IMR-90 (cell line): ENCODE measurements at regions not wholly inside any gene's neighbourhood (a gene's known extent, or its start where the extent isn't known, plus 50 kb on each side); places are given as distances from the start of the nearest gene placed in this dataset.

Experiments used
- ATAC-seq: fragments of 200-7000 bp; cut with Tn5 transposase; 2 replicates; pipeline ENCODE4 v1.9.1; 2020; ENCODE audit warnings: low read depth, mild to moderate bottlenecking, moderate library complexity
- BruUV-seq: library from RNA; stranded (reverse); fragments of 400-500 nt; replicated peaks from 2 replicates; lab custom pipeline; 2021; lab: Mats Ljungman, UMichigan
- CTCF ChIA-PET: fragments of 300-600 bp; formaldehyde crosslinking; extraction: SDS; loops from one replicate; lab custom pipeline; 2021; ENCODE audit warnings: antibody characterized with exemption; lab: Yijun Ruan, JAX
- POLR2A ChIA-PET: fragments of 300-600 bp; sonication (Branson Sonifier 250); formaldehyde crosslinking; loops from one replicate; lab custom pipeline; 2022; ENCODE audit warnings: antibody characterized with exemption; ENCODE audit not compliant: unreplicated experiment; lab: Charles Lee
- DNase-seq: peaks from one replicate; pipeline ENCODE4 v3.0.0; 2013
- H2AFZ ChIP-seq: replicated peaks from 2 replicates; pipeline ENCODE3; 2013; ENCODE audit warnings: low read length, mild to moderate bottlenecking; ENCODE audit not compliant: poor library complexity
- H2AK5ac ChIP-seq: 2 replicates; pipeline ENCODE4 v1.6.1; 2013; ENCODE audit warnings: low read depth, low read length, inconsistent platforms
- H2AK9ac ChIP-seq: replicated peaks from 2 replicates; pipeline ENCODE3; 2013; ENCODE audit warnings: mild to moderate bottlenecking, low read depth, low read length, moderate library complexity; ENCODE audit not compliant: poor library complexity
- H2BK120ac ChIP-seq: 2 replicates; pipeline ENCODE4 v1.6.1; 2013; ENCODE audit warnings: low read depth, low read length, inconsistent platforms
- H2BK15ac ChIP-seq: 3 replicates; pipeline ENCODE4 v1.6.1; 2013; ENCODE audit warnings: low read depth, low read length, inconsistent platforms
- H2BK20ac ChIP-seq: 2 replicates; pipeline ENCODE4 v1.6.1; 2013; ENCODE audit warnings: low read depth, mild to moderate bottlenecking, inconsistent platforms, low read length, moderate library complexity
- H2BK5ac ChIP-seq: 2 replicates; pipeline ENCODE4 v1.6.1; 2013; ENCODE audit warnings: mild to moderate bottlenecking, low read depth, low read length, inconsistent platforms; ENCODE audit not compliant: poor library complexity, severe bottlenecking
- H3K14ac ChIP-seq: replicated peaks from 2 replicates; pipeline ENCODE4 v1.6.1; 2013; ENCODE audit warnings: low read depth, low read length, inconsistent platforms
- H3K18ac ChIP-seq: 2 replicates; pipeline ENCODE4 v1.6.1; 2013; ENCODE audit warnings: low read depth, low read length, control low read depth
- H3K23ac ChIP-seq: 2 replicates; pipeline ENCODE4 v1.6.1; 2013; ENCODE audit warnings: low read depth, low read length, inconsistent platforms
- H3K27ac ChIP-seq: 2 replicates; pipeline ENCODE4 v1.5.1; 2013; ENCODE audit warnings: mild to moderate bottlenecking, control low read depth, low read length; ENCODE audit not compliant: insufficient read depth
- H3K27me3 ChIP-seq: 2 replicates; pipeline ENCODE4 v1.6.1; 2013; ENCODE audit warnings: low read length; ENCODE audit not compliant: control insufficient read depth, insufficient read depth
- H3K36me3 ChIP-seq: 2 replicates; pipeline ENCODE4 v1.6.1; 2013; ENCODE audit warnings: low read length, mixed read lengths; ENCODE audit not compliant: control insufficient read depth, insufficient read depth
- H3K4ac ChIP-seq: 2 replicates; pipeline ENCODE4 v1.6.1; 2013; ENCODE audit warnings: low read depth, low read length, inconsistent platforms
- H3K4me1 ChIP-seq: 2 replicates; pipeline ENCODE4 v1.6.1; 2013; ENCODE audit warnings: low read length, mixed read lengths; ENCODE audit not compliant: control insufficient read depth, insufficient read depth
- H3K4me2 ChIP-seq: 2 replicates; pipeline ENCODE4 v1.6.1; 2013; ENCODE audit warnings: low read depth, mild to moderate bottlenecking, control low read depth, low read length, moderate library complexity
- H3K4me3 ChIP-seq: 2 replicates; pipeline ENCODE4 v1.5.1; 2013; ENCODE audit warnings: low read depth, mild to moderate bottlenecking, control low read depth, low read length, moderate library complexity; ENCODE audit not compliant: insufficient read depth
- H3K56ac ChIP-seq: 2 replicates; pipeline ENCODE4 v1.6.1; 2013; ENCODE audit warnings: low read length, inconsistent platforms; ENCODE audit not compliant: insufficient read depth; ENCODE audit errors: extremely low read depth
- H3K79me1 ChIP-seq, 2 experiments: 2 replicates each; pipeline ENCODE4 v1.6.1; 2013; ENCODE audit warnings: low read length in 2 of 2, inconsistent platforms in 1 of 2, low read depth in 1 of 2
- H3K9ac ChIP-seq: 2 replicates; pipeline ENCODE4 v1.6.1; 2013; ENCODE audit warnings: low read depth, low read length, control low read depth
- H3K9me1 ChIP-seq: 2 replicates; pipeline ENCODE4 v1.6.1; 2013; ENCODE audit warnings: low read length, inconsistent platforms; ENCODE audit not compliant: insufficient read depth
- H3K9me3 ChIP-seq: 2 replicates; pipeline ENCODE4 v1.6.1; 2013; ENCODE audit warnings: low read length; ENCODE audit not compliant: control insufficient read depth, insufficient read depth
- H4K20me1 ChIP-seq: 2 replicates; pipeline ENCODE4 v1.6.1; 2013; ENCODE audit warnings: low read length, inconsistent platforms; ENCODE audit not compliant: insufficient read depth
- H4K5ac ChIP-seq: 2 replicates; pipeline ENCODE4 v1.6.1; 2013; ENCODE audit warnings: mild to moderate bottlenecking, low read depth, low read length, control low read depth
- H4K8ac ChIP-seq, 2 experiments: 2 replicates each; pipeline ENCODE4 v1.6.1; 2013; ENCODE audit warnings: low read depth in 2 of 2, low read length in 2 of 2, control low read depth in 1 of 2, inconsistent platforms in 1 of 2
- H4K91ac ChIP-seq: 2 replicates; pipeline ENCODE4 v1.6.1; 2013; ENCODE audit warnings: low read depth, low read length, inconsistent platforms; ENCODE audit not compliant: insufficient read depth
- BHLHE40 ChIP-seq: fragments of 150-350 bp; IDR thresholded peaks from 2 replicates; pipeline ENCODE4 v1.6.1; 2016; ENCODE audit warnings: mild to moderate bottlenecking, low read depth, low read length
- FOS ChIP-seq: fragments of 150-350 bp; IDR thresholded peaks from 2 replicates; pipeline ENCODE4 v1.6.1; 2016; ENCODE audit warnings: low read depth, low read length
- MXI1 ChIP-seq: IDR thresholded peaks from 2 replicates; pipeline ENCODE4 v1.6.1; 2012; ENCODE audit warnings: low read depth, mild to moderate bottlenecking, low read length, moderate library complexity, borderline replicate concordance
- NFE2L2 ChIP-seq: fragments of 150-350 bp; IDR thresholded peaks from 2 replicates; pipeline ENCODE4 v1.6.1; 2016; ENCODE audit warnings: low read depth, mild to moderate bottlenecking, low read length
- RCOR1 ChIP-seq: IDR thresholded peaks from 2 replicates; pipeline ENCODE4 v1.6.1; 2012; ENCODE audit warnings: mild to moderate bottlenecking, low read length, improper control_type of control experiment; ENCODE audit not compliant: insufficient replicate concordance
- WGBS, 2 experiments: methylation state at CpG; one replicate each; pipeline versions ENCODE4 v1.1.5 to v1.1.7; 2013; ENCODE audit warnings: missing lambda C conversion rate in 2 of 2; ENCODE audit not compliant: insufficient read length in 1 of 2; ENCODE audit errors: extremely low coverage in 2 of 2; 5-methylcytosine and 5-hydroxymethylcytosine counted together
- dilution Hi-C: fragments of 300-500 bp; cut with HindIII; formaldehyde crosslinking; loops from one replicate; pipeline ENCODE4 v1.14.3; 2018; ENCODE audit warnings: low sequenced_read_pairs; ENCODE audit not compliant: unreplicated experiment
- in situ Hi-C: fragments of 300-500 bp; cut with MboI; formaldehyde crosslinking; loops from 3 replicates; pipeline ENCODE4 v1.14.3; 2019; ENCODE audit warnings: low sequenced_read_pairs, inconsistent platforms, mixed read lengths
- intact Hi-C: fragments of 100-400 bp; cut with micrococcal nuclease; formaldehyde crosslinking; loops from 2 replicates; pipeline ENCODE4 v1.10.0; 2022
- TF ChIP-seq, protein P1 (sequence below): conservative IDR thresholded peaks from 2 replicates; pipeline ENCODE4 v1.5.1; 2012; ENCODE audit warnings: mild to moderate bottlenecking, low read depth, low read length, improper control_type of control experiment

- Histone ChIP-seq H3K4me2 (no peak overlapping the region), H3K27ac (no peak overlapping the region), H3K9me1 (no peaks in the 10 kb centered on the region), H2BK5ac (no peak overlapping the region), H3K27me3 (no peaks in the 10 kb centered on the region), H4K20me1 (no peaks in the 10 kb centered on the region), H4K5ac (no peak overlapping the region), H3K36me3 (no peaks in the 10 kb centered on the region), H2AK9ac (no peak overlapping the region), H2AK5ac (no peak overlapping the region), H4K8ac (no peak overlapping the region), H3K9me3 (no peaks in the 10 kb centered on the region), H3K56ac (no peak overlapping the region), H4K91ac (no peak overlapping the region), H2BK120ac (no peak overlapping the region), H3K4me3 (no peak overlapping the region), H3K9ac (no peak overlapping the region), H3K4ac (no peak overlapping the region), H2AFZ (no peak overlapping the region), H2BK15ac (no peak overlapping the region), H3K23ac (no peak overlapping the region), H3K18ac (no peak overlapping the region), H2BK20ac (no peak overlapping the region), H3K14ac (no peak overlapping the region), H3K4me1 (no peaks in the 10 kb centered on the region), H3K79me1 (no peaks in the 10 kb centered on the region)
- intact Hi-C loops (no loop called here), in situ Hi-C loops (no loop called here), dilution Hi-C loops (no loop called here)
- CTCF ChIA-PET: no interaction called here
- WGBS, 2 experiments: no CpG with 5 or more reads among the region's 2 CpGs
- DNase-seq (no peak), ATAC-seq (no peak)
- POLR2A ChIA-PET: no interaction called here
- no peak for TF ChIP-seq NFE2L2
- TF ChIP-seq MXI1: no peak
- no peak for TF ChIP-seq FOS
- TF ChIP-seq, protein P1, sequence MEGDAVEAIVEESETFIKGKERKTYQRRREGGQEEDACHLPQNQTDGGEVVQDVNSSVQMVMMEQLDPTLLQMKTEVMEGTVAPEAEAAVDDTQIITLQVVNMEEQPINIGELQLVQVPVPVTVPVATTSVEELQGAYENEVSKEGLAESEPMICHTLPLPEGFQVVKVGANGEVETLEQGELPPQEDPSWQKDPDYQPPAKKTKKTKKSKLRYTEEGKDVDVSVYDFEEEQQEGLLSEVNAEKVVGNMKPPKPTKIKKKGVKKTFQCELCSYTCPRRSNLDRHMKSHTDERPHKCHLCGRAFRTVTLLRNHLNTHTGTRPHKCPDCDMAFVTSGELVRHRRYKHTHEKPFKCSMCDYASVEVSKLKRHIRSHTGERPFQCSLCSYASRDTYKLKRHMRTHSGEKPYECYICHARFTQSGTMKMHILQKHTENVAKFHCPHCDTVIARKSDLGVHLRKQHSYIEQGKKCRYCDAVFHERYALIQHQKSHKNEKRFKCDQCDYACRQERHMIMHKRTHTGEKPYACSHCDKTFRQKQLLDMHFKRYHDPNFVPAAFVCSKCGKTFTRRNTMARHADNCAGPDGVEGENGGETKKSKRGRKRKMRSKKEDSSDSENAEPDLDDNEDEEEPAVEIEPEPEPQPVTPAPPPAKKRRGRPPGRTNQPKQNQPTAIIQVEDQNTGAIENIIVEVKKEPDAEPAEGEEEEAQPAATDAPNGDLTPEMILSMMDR: no peak
- no peak for TF ChIP-seq BHLHE40
- TF ChIP-seq RCOR1: no peak
- no TSS peak for BruUV-seq
These were observed 166.0 kb upstream of the PIK3C3 start for GRCh38 chr18:41789001-41789400.
